Liver (tissue), 8 donors: ENCODE measurements at regions not wholly inside any gene's neighbourhood (a gene's known extent, or its start where the extent isn't known, plus 50 kb on each side); places are given as distances from the start of the nearest gene placed in this dataset.

ENCODE experiments used
- DNase-seq: peaks from one replicate; pipeline ENCODE4 v3.0.0-alpha.2; 2017; ENCODE audit warnings: low spot score
- H3K27ac ChIP-seq, 2 donors: one replicate each; pipeline ENCODE4 v1.7.0; 2013; ENCODE audit warnings: inconsistent platforms in 2 of 2, low read length in 2 of 2, control low read depth in 1 of 2, low read depth in 1 of 2, mild to moderate bottlenecking in 1 of 2
- H3K27me3 ChIP-seq, 4 donors: one replicate each; pipeline versions ENCODE4 v1.6.1 to v1.7.0; 2013; ENCODE audit warnings: low read length in 3 of 4, inconsistent platforms in 1 of 4, mild to moderate bottlenecking in 1 of 4, moderate library complexity in 1 of 4; ENCODE audit not compliant: control insufficient read depth in 4 of 4, insufficient read depth in 4 of 4
- H3K36me3 ChIP-seq, 4 donors: one replicate each; pipeline versions ENCODE4 v1.6.1 to v1.7.0; 2013; ENCODE audit warnings: low read length in 3 of 4, mild to moderate bottlenecking in 3 of 4, low read depth in 1 of 4, moderate library complexity in 1 of 4; ENCODE audit not compliant: control insufficient read depth in 4 of 4, insufficient read depth in 3 of 4
- H3K4me1 ChIP-seq, 4 donors: one replicate each; pipeline versions ENCODE4 v1.6.1 to v1.7.0; 2013; ENCODE audit warnings: low read length in 3 of 4, mild to moderate bottlenecking in 3 of 4, moderate library complexity in 1 of 4; ENCODE audit not compliant: control insufficient read depth in 4 of 4, insufficient read depth in 4 of 4
- H3K4me3 ChIP-seq, 3 donors: one replicate each; pipeline versions ENCODE4 v1.6.1 to v1.7.0; 2013; ENCODE audit warnings: low read length in 3 of 3, control low read depth in 1 of 3, low read depth in 1 of 3, mild to moderate bottlenecking in 1 of 3
- H3K9ac ChIP-seq, 2 donors: one replicate each; pipeline ENCODE4 v1.7.0; 2013; ENCODE audit warnings: low read length in 2 of 2, mild to moderate bottlenecking in 2 of 2, moderate library complexity in 2 of 2, control low read depth in 1 of 2, low read depth in 1 of 2
- H3K9me3 ChIP-seq, 4 donors: one replicate each; pipeline versions ENCODE4 v1.6.1 to v1.7.0; 2013; ENCODE audit warnings: low read length in 3 of 4; ENCODE audit not compliant: control insufficient read depth in 4 of 4
- EGR1 ChIP-seq, 2 donors: IDR thresholded peaks; 2 replicates each; pipeline ENCODE4 v1.6.1; 2016 to 2018; ENCODE audit warnings: antibody characterized with exemption in 2 of 2, low read depth in 2 of 2
- FOXA1 ChIP-seq: IDR thresholded peaks from 2 replicates; pipeline ENCODE4 v1.6.1; 2016; ENCODE audit warnings: antibody characterized with exemption
- GABPA ChIP-seq, 2 donors: IDR thresholded peaks in 1 of 2; conservative IDR thresholded peaks in 1 of 2; 2 replicates each; pipeline ENCODE4 v1.6.1; 2016; ENCODE audit warnings: antibody characterized with exemption in 2 of 2, mild to moderate bottlenecking in 1 of 2, moderate library complexity in 1 of 2
- HNF4G ChIP-seq: IDR thresholded peaks from 2 replicates; pipeline ENCODE4 v1.6.1; 2016; ENCODE audit warnings: antibody characterized with exemption
- TAF1 ChIP-seq: conservative IDR thresholded peaks from 2 replicates; pipeline ENCODE4 v1.6.1; 2016; ENCODE audit warnings: antibody characterized with exemption, mild to moderate bottlenecking
- YY1 ChIP-seq: IDR thresholded peaks from 2 replicates; pipeline ENCODE4 v1.6.1; 2016; ENCODE audit warnings: antibody characterized with exemption, mild to moderate bottlenecking
- WGBS: extraction: QIAGEN DNeasy Blood & Tissue Kit; methylation state at CpG from one replicate; pipeline ENCODE4 v1.1.7; 2013; 5-methylcytosine and 5-hydroxymethylcytosine counted together
- TF ChIP-seq, protein P1 (sequence below): fragments of 150-350 bp; IDR thresholded peaks from 2 replicates; pipeline ENCODE4 v1.5.1; 2017; ENCODE audit warnings: improper control_type of control experiment, low read depth, low read length; ENCODE audit not compliant: missing input control
- TF ChIP-seq, protein P2 (sequence below): IDR thresholded peaks from 2 replicates; pipeline ENCODE4 v1.6.1; 2016; ENCODE audit warnings: antibody characterized with exemption
- TF ChIP-seq, protein P3 (sequence below): IDR thresholded peaks from 2 replicates; pipeline ENCODE4 v1.6.1; 2016; ENCODE audit warnings: antibody characterized with exemption, mild to moderate bottlenecking
- donor health status: healthy.
- donor health status: healthy.
- donor health status: healthy.
- donor health status: healthy.
- donor health status: healthy.

DNA sequence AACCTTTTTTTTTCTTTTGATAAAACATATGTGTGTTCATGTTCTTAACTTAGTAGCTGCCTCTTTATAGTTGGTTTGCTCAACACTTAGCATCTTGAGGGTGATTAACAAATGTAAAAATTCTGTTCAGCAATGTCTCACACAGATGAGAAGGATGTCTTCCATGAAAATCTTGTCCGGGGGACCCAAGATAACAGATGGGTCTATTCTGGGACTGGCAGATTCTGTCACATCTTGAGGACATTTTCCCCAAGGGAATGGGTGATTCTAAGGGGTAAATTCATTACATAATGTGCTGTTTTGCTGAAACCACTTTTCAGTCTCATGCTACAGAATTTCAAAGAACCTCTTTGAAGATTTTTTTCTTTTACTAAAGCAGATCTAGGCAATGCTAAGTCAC, 342.2 kb downstream of the IGSF11 start:
- no peak for TF ChIP-seq GABPA (IDR thresholded peaks at IDR 0.05 in 1 of 2, conservative IDR thresholded peaks at IDR 0.05 in 1 of 2)
- Histone ChIP-seq H3K9ac (no peak overlapping the region), H3K27me3 (no peaks in the 10 kb centered on the region), H3K36me3 (no peaks in the 10 kb centered on the region), H3K4me3 (no peak overlapping the region), H3K4me1 (no peaks in the 10 kb centered on the region), H3K9me3 (no peaks in the 10 kb centered on the region), H3K27ac (no peak overlapping the region)
- no peak for DNase-seq
- 74% methylated on average over 1 of the region's 1 CpG for WGBS

DNA sequence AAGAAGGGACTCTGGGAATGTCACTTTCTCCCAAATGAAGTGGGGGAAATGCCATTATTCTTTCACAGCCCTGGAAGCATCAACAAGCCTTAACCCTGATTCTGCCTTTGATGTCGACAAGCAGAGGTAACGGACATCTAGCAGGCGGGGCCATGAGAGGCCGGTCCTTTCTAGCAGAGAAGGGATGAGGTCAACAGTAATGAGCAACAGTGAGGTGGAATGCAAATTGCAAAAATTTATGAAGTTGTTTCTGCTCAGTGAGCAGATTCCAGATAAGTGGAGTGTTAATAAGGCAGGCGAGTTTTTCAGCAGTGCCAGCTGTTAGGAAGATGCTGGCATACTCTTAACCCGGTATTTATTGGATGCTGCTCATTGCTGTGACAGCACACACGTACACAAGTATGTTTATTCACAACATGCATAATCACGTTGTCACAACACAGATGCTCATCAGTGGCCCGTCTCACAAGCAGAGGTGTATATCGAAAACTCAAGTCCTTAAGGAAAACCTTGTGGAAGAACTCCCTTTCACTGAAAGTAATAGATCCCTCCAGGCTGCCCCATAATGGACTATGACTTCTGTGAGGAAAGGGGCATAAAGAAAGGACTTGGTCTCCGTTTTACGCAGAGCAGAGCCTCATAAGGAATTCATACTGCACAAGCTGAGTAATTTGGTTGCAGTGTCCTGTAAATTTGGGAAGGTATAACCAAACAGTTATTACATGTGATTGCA, 329.0 kb downstream of the IGSF11 start:
- H3K4me1 ChIP-seq = no peaks in the 10 kb centered on the region
- H3K4me3 ChIP-seq = no peak overlapping the region
- no peak for DNase-seq
- 69% methylated on average over 12 of the region's 12 CpGs for WGBS
- H3K36me3 ChIP-seq = no peaks in the 10 kb centered on the region
- no peak overlapping the region for H3K9ac ChIP-seq
- no peak for TF ChIP-seq TAF1
- TF ChIP-seq EGR1 (IDR thresholded peaks at IDR 0.05; ENCODE audit: low read depth in 2 of 2) = no peak
- no peak for TF ChIP-seq FOXA1
- TF ChIP-seq, protein P1, sequence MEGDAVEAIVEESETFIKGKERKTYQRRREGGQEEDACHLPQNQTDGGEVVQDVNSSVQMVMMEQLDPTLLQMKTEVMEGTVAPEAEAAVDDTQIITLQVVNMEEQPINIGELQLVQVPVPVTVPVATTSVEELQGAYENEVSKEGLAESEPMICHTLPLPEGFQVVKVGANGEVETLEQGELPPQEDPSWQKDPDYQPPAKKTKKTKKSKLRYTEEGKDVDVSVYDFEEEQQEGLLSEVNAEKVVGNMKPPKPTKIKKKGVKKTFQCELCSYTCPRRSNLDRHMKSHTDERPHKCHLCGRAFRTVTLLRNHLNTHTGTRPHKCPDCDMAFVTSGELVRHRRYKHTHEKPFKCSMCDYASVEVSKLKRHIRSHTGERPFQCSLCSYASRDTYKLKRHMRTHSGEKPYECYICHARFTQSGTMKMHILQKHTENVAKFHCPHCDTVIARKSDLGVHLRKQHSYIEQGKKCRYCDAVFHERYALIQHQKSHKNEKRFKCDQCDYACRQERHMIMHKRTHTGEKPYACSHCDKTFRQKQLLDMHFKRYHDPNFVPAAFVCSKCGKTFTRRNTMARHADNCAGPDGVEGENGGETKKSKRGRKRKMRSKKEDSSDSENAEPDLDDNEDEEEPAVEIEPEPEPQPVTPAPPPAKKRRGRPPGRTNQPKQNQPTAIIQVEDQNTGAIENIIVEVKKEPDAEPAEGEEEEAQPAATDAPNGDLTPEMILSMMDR = no peak
- no peak for TF ChIP-seq YY1
- TF ChIP-seq, protein P2, sequence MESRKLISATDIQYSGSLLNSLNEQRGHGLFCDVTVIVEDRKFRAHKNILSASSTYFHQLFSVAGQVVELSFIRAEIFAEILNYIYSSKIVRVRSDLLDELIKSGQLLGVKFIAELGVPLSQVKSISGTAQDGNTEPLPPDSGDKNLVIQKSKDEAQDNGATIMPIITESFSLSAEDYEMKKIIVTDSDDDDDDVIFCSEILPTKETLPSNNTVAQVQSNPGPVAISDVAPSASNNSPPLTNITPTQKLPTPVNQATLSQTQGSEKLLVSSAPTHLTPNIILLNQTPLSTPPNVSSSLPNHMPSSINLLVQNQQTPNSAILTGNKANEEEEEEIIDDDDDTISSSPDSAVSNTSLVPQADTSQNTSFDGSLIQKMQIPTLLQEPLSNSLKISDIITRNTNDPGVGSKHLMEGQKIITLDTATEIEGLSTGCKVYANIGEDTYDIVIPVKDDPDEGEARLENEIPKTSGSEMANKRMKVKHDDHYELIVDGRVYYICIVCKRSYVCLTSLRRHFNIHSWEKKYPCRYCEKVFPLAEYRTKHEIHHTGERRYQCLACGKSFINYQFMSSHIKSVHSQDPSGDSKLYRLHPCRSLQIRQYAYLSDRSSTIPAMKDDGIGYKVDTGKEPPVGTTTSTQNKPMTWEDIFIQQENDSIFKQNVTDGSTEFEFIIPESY = no peak
- no peak for TF ChIP-seq HNF4G
- TF ChIP-seq GABPA (IDR thresholded peaks at IDR 0.05 in 1 of 2, conservative IDR thresholded peaks at IDR 0.05 in 1 of 2) = no peak
- TF ChIP-seq, protein P3, sequence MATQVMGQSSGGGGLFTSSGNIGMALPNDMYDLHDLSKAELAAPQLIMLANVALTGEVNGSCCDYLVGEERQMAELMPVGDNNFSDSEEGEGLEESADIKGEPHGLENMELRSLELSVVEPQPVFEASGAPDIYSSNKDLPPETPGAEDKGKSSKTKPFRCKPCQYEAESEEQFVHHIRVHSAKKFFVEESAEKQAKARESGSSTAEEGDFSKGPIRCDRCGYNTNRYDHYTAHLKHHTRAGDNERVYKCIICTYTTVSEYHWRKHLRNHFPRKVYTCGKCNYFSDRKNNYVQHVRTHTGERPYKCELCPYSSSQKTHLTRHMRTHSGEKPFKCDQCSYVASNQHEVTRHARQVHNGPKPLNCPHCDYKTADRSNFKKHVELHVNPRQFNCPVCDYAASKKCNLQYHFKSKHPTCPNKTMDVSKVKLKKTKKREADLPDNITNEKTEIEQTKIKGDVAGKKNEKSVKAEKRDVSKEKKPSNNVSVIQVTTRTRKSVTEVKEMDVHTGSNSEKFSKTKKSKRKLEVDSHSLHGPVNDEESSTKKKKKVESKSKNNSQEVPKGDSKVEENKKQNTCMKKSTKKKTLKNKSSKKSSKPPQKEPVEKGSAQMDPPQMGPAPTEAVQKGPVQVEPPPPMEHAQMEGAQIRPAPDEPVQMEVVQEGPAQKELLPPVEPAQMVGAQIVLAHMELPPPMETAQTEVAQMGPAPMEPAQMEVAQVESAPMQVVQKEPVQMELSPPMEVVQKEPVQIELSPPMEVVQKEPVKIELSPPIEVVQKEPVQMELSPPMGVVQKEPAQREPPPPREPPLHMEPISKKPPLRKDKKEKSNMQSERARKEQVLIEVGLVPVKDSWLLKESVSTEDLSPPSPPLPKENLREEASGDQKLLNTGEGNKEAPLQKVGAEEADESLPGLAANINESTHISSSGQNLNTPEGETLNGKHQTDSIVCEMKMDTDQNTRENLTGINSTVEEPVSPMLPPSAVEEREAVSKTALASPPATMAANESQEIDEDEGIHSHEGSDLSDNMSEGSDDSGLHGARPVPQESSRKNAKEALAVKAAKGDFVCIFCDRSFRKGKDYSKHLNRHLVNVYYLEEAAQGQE = no peak
- no peak overlapping the region for H3K27ac ChIP-seq
- no peaks in the 10 kb centered on the region for H3K9me3 ChIP-seq
- H3K27me3 ChIP-seq = peaks cover 0 to 4% (median 0%) of the 10 kb centered on the region in 4 donors
